GM21381 (cell line): ENCODE measurements at regions not wholly inside any gene's neighbourhood (a gene's known extent, or its start where the extent isn't known, plus 50 kb on each side); places are given as distances from the start of the nearest gene placed in this dataset.
A peak's percentile ranks its signal among the peaks of the same experiment; 100 is the strongest.

Experiments used
- ATAC-seq: cut with Tn5 transposase; IDR thresholded peaks from one replicate; pipeline ENCODE4 v1.9.1; 2021; ENCODE audit warnings: mild to moderate bottlenecking, moderate library complexity; ENCODE audit not compliant: unreplicated experiment

DNA sequence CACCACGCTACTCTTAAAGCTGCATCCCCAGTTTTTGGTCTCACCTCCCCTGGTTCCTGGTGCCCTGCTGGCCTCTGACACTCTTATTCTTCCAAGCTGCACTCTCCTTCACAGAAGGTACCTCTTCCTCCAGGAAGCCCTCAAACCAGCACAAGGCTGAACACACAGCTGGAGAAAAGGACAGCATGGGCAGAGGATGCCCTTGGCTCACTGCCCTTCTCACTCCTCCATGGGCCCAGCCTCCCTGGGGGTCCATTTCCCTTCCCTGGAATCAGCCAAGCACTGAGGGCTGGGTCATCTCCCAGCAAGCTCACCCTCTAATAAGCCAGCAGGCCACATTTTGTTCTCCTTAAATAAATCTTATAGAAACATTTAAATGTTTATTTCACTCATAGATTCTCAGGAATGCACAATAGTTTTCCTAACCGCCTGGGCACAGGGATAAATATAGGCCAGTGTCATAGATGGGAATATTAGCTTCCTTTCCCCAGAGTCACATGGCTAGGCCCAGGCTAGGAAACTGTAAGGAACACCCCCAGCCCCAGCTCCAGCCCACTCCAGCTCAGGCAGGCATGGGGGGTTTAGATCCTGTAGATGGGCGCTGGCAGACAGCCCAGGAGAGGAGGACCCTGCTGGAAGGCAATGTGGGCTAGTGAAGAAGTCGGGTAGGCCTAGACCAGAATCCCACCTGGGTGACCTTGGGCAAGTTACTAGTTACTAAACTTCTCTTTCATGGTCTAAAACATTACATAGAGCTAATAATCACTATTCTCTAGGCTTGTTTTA lies 51.5 kb downstream of the IRAG1 start:
- ATAC-seq = peak; percentile 7

DNA sequence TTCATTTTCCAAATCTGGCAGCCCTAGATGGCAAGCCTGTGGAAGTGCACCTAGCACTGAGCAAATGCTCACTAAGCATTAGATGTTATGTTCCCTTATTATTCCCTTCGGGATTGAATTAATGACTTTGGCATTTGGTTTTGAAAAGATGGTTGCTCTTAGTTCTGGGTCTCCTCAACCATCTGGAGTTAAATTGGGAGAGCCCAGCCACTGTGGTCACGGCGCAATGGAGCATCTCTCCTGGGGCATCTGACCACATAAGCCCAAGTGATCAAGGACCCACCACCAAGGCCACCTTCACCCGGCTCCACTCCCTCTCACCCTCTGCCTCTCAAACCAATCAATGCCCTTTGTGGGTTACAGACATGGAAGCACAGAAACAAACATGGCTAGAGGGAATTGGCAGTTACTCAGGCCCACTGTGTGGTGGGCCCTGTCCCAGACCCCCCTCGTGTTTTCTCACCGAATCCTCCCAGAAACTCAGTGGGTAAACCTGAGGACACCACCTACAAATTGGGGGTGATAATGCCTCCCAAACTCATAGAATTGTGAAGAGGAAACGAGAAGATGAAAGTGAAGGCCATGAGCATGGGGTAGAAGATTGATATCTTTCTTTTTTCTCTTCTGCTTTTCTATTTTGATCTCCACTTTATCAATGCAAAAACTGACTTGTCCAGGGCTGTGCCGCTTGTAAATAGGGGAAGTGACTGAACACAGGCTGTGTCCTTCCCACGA lies 52.2 kb downstream of the IRAG1 start:
- ATAC-seq = peak; percentile 81

DNA sequence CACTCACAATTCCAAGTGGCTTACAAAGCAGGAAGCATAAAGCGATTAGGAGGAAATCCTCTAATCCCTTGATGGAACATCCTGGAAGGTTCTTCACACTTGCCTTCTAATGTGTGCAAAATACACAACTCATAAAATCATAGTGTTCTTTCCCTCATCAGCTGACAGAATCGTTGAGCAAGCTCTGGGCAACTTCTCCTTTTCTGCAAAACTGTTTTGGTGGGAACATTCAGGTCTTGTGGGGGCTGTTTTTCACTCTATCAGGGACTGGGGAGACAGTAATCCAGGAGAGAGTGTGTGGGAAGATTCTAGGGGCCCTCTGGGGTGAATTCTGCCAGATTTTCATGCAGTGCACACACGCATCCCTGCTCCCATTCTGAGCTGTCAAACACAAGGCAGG lies 53.2 kb downstream of the IRAG1 start:
- no peak for ATAC-seq

- no peak for ATAC-seq
Observed at GRCh38 chr11:10639350-10639749, 54.2 kb downstream of the IRAG1 start.

GRCh38 chr11:10638316-10638925 lies 55.1 kb downstream of the IRAG1 start:
- ATAC-seq = no peak

GRCh38 chr11:10637731-10638151 lies 55.8 kb downstream of the IRAG1 start:
- no peak for ATAC-seq

- no peak for ATAC-seq
Observed at GRCh38 chr11:10634407-10634806, 59.1 kb downstream of the IRAG1 start.

GRCh38 chr11:10633261-10633660 lies 60.3 kb downstream of the IRAG1 start:
- no peak for ATAC-seq

DNA sequence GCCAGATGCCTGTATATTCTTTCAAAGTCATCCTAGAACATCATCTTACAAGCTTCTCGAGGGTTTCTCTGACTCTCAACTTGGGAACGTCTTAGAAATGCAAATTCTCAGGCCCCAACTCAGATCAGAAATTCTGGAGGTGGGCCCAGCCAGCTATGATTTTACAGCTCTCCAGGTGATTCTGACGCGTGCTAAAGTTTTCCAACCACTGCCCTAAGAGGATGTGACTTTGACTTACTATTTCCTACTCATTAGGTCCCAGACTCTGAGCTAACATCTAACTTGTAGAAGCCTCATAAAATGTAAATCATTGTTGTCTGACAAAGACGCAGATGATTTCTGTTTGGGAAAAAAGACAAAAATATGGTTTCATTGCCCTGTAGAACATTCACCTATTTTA lies 61.1 kb downstream of the IRAG1 start:
- ATAC-seq = no peak

DNA sequence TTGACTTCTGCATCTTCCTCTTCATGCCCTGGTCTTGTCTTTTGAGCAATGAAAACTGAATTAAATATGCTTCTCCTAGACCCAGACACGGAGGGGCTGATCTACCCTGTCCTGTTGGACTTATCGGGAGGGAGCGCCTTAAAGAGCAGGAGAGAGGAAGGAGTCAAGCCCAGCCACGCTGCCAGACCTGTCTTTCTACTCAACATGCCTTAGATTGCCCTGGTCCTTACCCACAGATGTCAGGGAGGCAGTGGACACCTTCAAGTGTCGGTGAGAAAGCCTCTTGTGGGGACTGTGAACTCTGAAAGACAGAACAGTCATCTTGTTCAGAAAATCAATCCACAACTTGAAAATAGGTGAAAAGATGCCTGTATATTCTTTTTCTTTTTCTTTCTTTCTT lies 61.8 kb downstream of the IRAG1 start:
- no peak for ATAC-seq

DNA sequence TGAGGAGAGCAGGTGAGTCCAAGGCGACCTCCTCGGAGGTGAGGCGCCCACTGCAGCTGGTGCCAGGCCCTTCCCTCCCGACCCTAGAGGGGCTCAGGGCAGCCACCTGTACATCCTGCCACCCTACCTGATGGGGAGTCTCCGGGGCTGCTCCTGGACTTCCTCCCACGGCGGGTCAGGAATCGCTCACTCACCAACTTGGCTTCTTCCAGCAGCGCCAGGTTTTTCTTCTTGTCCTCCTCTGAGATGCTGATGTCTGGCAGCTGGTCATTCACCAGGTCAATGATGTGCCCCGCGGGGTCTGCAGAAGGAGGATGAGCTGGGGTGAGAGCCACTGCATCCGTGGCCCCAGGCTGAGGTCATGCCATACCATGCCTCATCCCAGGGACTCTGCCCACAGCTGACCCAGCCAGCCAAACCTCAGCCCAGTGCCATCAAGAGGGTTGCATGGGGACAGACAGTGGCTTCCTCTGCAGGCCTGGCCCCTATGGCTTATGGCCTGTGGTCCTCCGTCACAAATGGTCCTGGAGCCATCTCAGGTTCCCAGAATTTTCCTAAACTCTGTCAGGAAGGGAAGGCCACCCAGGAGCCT lies 61.0 kb upstream of the LYVE1 start:
- ATAC-seq = no peak

GRCh38 chr11:10628508-10629236 lies 60.2 kb upstream of the LYVE1 start:
- no peak for ATAC-seq

DNA sequence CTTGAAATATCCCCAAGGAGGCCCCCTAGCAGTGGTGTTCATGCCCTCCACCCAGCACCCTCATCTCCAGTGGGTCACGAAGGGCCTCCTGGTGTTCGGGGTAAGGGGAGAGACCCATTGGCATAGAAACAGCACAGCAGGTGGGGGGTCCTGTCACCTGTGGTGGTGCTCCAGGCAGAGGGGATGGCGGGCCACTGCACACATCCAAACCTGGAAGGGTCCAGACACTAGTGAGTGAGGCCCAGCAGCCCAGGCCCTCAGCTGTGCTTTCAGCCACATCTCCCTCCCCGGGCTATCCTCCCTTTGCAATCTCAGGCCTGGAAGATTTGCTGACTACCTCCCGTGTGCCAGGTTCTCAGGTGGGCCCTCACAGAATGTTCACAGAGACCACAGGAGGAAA lies 59.4 kb upstream of the LYVE1 start:
- no peak for ATAC-seq

DNA sequence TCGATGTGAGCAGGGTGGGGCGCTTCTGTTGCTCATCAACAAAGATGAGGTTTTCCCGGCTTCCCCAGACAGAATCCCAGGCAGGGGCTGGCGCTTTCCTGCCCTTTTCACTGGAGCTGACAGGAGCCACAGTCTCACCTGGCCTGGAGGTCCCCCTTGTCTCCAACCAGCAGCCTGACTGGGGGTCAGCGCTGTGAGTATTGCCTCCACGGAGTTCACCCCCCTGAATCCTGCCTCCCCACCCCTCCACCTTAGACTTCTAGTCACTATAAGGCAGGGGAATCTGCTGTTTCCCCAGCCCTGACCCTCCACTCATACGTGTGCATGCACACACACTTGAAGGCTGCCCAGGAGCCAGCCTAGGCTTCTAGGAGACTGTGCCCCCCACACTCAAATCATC lies 58.8 kb upstream of the LYVE1 start:
- no peak for ATAC-seq

DNA sequence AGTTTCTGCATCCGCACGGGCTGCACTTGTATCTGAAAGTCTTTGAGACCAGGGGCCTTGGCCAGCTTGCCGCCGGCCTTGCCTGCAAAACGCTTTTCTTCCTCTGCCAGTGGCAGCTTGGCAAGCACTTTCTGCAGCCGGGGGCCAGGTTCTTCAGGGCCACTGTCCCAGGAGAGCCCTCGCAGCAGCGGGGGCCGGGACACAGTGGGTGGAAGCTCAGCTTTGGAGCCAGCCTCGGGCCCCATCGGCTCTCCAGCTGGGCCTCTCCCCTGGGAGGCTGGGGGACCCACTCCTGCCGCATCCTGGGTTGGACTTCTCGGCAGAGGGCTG lies 57.5 kb upstream of the LYVE1 start:
- ATAC-seq = no peak

DNA sequence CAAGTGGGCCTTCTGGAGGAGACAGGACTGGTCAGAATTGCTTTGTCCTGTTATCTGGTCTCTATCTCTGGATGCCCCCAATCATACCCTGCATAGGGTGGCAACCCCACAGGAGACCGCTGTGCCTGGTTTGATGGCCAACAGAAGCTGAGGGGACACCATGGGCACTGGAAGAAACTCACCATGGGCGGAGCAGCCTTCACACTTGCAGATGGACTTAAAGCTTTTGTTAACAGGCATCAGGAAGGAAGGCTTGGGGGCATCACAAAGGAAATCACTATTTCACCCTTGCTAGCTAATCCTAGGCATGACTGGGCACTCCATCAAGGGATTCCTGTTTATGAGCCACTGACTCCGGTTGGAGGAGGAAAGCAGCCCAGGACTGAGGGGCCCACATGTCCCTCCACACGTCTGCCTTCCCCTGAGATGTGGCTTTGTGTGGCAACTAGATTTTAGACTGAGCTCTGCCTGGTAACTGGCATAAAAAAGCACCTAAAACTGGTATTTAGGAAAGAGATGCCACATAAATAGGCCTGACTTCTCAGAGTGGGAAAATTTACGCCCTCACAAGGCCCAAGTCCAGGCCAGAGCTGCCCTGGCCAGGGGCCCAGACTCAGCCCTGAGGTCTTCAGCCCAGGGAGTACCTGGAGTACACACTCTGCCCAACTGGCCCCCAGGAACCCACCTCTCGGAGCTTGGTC lies 57.0 kb upstream of the LYVE1 start:
- ATAC-seq = no peak

DNA sequence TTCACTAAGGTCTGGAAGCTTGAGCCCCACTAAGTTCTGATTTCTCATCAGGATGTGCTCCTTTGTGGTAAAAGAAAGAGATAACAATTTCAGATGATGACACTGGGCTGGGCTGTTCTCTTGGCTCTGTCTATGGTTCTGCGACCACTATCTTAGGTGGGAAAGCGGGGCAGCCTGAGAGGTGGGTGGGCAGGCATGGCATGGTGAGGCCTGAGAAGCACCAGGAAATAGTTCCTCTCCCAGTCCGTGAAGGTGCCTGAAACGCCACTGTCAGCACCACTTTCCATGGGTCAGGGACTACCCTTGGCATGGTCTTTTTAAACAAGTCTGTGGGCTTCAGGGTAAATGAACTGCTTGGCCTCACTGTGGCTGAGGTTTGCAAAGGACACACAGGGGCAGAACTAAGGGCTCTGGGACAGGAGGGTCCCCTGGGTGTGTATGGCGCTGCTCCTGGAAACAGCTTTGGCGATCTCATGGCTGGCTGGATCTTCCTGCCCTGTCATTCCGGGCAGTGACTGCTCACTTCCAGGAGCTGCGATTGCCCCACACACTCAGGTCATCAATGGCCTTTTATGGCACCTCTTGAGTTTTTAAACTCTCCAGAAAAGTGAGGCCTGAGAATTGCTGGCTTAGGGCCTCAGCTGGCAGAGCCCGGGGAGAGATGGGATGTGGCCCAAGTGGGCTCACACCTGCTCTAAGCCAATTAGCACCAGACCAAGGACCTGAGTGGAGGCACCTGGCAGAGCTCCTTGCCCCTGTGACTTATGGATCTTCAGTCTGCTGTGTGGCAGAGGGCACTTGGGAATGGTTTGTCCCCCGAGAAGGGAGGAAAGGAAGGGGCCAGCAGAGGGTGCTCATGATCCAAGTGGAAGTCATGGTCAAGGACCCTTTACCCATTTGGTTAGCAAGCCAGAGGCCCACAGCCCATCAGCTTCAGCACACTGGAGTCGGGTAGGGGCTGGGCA lies 55.6 kb upstream of the LYVE1 start:
- no peak for ATAC-seq

DNA sequence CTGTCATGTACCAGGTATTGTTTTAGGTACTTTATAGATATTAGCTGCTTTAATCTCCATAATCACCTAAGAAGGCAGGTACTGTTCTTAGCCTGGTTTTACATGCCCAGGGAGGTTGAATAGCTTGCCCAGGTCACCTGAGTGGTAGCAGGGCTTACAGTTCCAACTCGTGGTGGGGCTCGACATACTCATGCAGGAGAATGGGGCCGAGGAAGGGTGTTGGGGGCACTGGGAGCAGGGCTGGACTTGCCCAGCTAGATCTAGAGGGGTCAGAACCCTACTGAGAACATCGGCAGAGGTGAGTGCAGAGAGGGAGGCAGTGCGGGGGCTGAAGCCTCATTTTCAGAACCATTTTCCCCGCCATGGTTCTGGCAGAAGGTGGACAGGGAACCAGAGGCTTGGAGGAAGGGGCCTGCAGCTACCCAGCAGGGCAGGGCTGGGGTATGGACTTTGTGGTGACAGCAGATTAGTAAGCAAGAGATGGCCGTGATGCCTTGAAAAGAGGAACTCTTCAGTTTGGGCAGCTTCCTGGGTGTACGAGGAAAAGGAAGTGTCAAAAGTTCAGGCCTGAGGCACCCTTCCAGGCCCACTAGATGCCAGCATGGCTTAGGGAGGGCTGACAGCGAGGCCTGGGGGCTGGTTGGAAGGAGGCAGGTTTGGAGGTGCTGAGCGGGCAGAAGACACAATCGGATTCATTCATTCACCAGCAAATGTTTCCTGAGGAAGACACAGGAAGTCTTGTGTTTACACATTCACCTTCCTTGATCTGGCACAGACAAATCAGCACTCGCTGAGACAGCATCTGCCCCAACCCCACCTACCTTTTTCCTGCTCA lies 54.7 kb upstream of the LYVE1 start:
- ATAC-seq = no peak
